Middle frontal gyrus (tissue), 1 donor: ENCODE measurements at regions not wholly inside any gene's neighbourhood (a gene's known extent, or its start where the extent isn't known, plus 50 kb on each side); places are given as distances from the start of the nearest gene placed in this dataset.

Source experiments
- DNase-seq: peaks from one replicate; pipeline ENCODE4 v3.0.0-alpha.2; 2015; ENCODE audit warnings: low spot score; ENCODE audit errors: extremely low spot score

DNA sequence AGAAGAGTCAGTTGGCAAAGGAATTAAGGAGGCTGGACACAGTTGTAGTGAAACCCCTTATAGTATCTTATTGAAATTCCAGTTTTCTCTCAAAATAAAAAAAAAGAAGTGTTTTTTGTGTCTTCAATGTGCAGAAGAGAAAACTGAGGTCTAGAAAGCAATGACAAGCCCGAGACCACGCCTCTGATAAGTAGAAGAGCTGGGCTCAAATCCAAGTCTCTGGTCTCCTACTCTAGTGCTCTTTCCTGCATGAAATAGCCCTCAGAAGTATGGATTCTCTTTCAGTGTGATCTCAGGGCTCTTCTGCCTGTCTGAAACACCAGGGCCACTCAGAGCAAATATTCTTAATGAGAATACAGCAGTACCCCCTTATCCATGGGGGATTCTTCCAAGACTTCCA is 200.9 kb downstream of the KIF18A start:
- DNase-seq, result no peak

DNA sequence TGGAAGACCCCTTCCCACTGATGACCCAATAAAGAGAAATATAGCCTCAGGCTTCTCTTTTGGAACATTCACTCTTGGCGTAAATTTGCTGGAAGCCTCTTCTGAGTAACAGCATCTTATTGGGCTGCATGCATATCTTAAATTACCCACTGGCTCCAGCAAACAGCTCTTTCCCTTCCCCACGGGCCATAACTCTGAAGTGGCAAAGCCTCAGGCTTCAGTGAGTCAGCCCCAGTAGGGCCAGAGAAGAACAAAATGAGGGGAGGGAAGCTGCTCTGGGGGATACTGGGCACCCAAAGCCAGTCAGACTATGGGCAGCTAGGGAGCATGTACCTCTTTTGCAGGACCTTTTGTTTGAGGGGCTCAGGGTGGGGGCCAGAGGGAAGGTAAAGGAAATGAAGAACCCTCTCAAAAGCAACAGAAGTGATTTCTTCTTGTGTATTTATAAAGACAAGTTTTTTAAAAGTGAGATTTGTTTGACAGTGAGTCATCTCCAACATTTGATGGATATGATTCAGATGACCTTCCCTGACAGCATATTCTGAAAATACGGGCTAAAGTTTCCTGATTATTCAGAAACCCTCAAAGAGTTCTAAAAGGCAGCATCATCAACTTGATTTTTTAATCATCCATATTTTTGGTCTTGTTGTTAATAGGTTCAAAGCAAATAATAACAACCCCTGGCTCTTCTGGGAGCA is 203.4 kb downstream of the KIF18A start:
- DNase-seq, result no peak

DNA sequence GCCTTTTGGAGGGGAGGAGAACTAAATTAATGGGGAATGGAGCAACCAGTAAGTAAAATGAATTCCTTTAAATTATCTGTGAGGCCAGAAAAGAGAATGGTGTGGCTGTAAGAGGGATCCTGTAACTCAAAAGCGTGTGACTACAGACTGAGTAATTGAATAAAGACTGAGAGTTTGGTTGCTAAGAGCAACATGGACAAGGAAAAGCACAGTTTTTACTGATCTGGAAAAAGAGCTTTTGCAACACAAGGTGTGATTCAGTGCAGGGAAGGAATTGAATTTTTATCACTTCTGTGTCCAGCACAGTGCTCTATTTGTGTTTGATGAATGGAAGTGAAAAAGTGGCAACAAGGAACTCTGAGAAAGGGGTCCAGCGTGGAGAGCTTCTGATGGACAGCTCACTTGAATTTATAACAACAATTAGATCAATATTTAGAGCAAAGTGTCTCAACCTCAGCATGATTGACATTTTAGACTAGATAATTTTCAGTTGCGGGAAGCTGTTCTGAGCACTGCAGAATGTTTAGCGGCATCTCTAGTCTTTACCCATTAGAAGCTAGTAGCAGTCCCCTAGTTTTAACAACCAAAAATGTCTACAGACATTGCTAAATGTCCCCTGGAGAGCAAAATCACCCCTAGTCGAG is 202.8 kb upstream of the BDNF start:
- DNase-seq, result no peak

DNA sequence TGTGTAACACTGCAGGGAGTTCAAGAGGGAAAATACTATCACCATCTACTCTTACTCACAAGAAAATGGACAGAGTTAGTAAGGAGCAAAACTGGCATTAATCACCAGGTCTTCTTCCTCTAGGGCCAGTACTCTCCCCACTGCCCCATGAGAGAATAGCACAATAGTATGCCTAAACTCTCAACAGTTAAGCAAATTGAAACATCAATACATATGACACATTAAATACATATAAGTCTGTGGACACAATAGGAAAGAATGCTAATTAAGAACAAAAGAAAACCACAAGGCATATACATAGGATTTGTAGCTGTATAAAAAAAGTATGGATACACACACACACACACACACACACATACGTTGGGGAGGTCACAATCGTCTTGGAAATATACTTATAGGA is 197.9 kb upstream of the BDNF start:
- DNase-seq, result no peak

DNA sequence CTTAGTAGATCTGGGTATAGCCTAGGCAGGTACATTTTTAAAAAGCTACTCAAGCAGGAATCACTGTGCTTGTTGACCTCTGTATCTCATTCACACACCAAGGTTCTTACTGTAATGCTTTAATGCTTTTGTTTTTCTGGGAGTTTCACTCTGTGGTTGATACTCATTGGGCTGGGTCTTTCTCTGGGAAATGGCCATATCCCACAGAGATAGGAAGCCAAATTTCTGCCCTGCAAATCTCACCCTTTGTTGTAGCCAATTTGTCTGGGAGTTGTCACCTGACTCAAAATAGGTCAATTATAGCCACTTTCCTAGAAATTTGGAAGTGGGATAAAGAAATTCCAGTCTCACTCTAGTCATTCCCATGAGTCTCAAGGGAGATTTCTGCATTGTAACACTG is 195.8 kb upstream of the BDNF start:
- no peak for DNase-seq

DNA sequence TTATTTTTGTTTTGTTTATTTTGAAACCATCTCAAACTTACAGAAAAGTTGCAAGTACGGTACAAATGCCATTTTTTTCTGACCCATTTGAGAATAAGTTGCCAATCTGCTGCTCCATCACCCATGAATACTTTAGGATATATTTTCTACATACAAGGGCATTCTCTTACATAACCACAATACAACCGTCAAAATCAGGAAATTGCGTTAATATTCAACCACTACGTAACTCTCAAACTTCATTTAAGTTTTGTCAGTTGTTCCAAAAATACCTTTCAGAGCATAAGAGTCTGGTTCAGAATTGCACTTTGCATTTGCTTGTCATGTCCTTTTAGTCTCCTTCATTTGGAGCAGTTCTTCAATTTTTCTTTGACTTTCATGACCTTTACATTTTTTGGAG is 194.3 kb upstream of the BDNF start:
- DNase-seq, result no peak

DNA sequence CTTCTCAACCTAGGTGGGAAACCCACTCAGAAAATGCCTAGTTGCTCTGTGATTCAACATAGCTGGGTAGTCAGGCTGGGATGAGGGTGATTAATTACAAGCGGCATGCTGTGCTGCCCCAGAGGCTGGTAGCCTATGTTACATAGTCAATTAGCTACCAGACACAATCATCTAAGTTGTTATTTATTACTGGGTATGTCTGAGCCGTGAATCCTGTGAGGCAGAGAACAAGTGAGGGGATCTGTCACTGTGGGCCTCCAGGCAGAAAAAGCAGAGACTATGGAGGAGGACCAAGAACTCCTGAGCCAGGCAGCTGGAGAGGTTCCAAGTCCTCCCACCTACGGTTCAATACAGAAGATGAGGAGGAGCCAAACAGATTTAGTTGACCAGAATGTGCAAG is 186.6 kb upstream of the BDNF start:
- DNase-seq, result no peak

DNA sequence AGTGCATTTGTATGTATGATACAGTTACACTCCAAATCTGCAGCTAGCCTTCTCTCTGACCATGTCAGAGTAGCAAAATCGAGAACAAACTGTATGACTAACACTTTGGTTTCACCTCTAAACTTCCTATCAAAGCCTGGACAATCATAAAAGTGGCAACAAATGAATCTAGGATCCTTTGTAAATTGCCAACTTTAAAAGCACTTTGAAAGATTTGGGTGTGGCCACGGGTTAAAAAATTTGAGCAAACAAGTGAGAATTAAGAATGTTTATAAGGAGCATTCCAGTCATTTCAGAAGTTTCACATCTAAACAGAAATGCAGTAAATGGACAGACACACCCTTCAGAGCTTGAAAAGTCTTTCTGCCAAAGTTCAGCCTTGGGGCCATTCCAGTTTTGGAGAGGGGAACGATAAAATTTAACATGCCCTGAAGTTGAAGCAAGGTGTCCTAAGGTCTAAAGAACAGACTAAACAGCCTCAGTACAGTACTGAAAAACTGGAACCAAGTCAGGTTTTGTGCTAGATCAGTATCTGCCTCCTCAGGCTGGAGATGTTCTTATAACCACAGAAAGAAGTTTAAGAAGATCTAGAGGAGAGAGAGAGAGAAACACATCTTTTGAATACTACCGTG is 181.9 kb upstream of the BDNF start:
- no peak for DNase-seq

DNA sequence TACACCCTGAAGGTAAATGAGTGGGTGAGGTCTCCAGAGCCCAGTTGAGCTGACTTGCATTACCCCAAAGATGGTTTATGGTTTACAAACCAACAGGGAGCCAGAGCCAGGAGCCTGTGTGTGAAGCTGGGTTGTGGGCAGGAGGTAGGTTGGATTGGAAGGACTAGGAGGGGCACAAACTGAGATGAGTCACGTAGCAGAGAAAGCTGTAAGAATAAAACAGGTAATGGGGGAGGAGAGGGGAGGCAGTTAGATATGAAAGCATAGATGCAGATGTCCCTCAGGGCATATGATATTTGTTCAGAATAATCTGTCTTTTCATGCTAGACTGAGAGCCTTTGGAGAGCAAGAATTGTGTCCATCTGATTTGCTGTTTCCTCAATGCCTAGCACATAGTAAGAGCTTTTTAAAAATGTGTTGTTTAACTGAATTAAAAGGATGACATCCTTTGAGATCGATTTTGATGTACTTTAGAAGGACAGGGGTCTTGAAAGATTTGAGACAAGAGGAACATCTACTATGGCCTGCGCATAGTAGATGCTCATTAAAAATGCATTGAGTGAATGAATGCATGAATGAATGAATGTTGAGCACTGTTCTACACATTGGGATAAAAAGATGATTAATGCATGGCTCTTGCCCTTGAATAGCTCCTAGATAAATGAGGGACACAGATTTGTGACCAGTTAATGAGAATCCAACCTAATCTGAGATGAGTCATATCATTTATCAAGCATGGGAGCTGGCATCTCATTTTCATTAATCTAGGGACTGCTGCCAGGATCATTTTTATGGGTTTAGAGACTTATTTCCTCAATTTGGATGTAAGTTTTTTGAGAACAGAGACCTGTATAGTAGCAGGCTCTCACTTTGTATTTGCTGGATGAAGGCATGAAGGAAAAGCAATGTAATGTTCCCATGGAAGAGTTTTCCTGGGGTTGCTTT is 175.8 kb upstream of the BDNF start:
- no peak for DNase-seq

DNA sequence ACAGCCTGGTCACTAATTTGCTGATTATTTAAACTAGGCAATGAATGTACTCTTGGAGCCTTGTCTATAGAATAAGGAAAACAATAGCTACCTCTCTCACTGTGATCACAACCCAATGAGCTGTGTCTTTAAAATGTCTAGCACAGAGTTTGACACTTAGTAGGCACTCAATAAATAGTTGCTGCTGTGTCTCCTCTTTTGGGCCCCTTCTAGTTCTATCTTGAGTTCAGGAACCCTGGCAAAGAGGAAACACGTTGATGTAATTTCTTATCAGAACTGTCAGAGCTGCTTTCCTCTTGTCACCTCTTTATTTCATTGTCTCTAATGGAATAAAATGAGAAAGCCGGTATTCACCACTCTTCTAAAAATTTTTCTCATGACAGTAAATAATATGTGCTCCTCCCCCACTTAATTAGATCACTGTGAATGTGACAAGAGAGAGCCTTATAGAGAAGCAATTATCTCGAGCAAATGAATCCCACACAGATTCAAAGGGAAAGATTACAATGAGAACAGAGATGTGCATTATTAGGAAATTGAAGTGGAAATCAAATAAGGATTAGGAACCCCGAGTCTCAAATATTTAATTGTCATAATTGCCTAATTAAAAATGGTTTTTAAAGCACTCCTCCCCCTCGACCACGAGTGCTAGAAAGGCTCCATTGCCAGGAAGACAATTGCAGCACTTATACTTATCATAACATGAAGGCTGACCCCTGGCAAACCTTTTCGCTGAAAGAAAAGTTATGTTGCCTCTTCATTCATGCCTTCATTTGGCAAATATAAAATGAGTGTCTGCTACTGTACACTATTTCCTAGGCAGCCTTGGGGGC is 175.0 kb upstream of the BDNF start:
- no peak for DNase-seq

DNA sequence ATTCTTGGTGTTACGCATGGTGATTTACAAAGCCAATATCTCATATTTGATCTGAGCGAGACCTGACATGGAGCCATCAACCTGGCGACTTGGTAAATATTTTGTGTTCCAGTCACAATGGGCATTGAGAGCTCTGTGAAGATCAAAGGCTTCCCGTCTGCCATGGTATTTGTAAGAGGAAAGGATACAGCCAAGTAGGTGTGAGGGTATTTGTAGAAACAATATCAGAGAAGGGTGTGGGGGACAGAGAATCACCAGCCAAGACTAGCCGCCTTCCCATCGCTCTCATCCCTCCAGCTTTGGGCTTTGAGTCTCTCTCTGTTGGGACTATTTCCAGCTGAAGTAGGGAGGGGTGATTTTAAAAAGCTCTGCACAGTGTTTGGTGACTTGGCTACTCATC is 173.4 kb upstream of the BDNF start:
- DNase-seq, result no peak

DNA sequence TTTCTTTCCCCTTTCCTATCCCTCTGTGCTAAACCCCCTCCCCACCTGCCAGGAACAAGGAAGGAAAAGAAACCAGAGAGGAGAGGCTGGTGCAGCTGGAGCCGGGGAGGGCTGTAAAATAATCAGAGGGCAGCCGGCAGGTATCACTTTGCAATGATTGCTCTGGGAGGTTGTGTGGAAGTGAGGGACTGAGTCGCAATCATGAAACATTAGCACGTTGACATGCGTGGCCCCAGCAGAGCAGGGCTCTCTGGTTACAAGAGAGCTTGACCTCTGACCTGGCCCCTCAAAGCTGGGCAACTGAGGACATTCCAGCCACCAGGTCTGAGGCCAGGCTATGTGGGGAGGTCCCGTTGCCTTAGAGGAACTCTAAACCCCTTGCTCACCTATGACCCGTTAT is 170.8 kb upstream of the BDNF start:
- no peak for DNase-seq

DNA sequence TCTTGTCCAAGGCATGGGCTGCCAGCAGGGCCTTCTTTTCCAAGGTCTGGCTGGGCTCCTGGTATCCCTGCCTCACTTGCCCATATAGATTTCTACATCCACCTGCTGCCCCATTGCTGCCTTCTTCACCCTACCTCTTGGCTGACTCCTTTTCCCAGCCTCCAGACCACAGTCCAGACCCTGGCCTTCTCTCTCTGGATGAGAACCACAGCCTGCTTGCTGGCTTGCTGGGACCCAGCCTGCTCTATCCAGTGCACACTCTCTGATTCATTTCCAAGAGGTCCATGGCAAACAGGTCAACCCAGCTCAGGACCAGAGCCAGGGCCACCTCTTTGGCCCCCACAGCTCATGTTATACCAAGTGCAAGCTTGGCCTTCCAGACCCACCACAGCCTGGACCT is 169.4 kb upstream of the BDNF start:
- DNase-seq, result no peak

DNA sequence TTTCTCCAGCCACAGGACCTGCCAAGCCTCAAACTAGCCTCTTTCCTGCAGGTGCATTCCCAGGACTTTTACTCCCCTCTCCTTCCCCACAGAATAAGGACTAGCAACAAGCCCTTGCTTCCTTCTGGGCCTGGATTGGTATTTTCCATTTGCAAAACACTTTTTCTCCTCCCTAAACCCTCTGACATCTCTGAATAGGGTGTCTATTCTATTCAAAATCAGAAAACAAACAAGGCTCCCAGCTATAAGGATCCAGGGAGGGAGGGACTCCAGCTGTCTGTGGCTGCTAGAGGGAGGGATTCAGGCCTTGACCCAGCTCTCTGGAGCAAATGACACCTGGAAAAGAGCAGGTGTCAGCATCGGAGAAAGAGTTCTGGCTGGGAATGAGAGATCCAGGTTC is 168.5 kb upstream of the BDNF start:
- no peak for DNase-seq

DNA sequence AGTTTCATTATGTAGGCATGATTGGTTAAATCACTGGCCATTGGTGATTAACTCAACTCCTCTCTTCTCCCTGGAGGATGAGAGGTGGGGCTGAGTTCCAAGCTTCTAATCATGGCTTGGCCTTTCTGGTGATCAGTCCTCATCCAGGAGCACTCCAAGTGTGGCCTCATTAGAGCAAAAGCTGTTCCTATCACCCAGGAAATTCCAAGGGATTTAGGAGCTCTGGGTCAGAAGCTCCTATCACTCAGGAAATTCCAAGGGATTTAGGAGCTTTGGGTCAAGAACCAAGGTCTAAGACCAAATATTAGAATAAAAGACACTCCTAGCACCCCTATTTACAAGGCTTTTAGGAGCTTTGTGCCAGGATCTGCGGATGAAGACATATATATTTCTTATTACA is 168.0 kb upstream of the BDNF start:
- DNase-seq, result no peak

DNA sequence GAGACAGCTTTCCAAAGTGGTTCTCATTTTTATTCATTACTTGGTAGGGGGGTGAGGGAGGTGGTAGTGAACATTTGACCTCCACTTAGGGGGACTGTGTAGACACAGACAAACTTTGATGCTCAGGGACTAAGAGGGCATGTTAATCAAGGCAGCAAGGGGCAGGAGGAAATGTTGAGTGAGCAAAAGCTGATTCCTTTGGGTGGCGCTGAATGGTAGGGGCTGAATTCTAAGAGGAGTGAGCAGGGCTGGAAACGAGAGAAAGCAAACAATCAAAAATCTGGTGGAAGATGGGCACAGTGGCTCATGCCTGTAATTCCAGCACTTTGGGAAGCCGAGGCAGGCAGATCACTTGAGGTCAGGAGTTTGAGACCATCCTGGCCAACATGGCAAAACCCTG is 164.8 kb upstream of the BDNF start:
- no peak for DNase-seq

DNA sequence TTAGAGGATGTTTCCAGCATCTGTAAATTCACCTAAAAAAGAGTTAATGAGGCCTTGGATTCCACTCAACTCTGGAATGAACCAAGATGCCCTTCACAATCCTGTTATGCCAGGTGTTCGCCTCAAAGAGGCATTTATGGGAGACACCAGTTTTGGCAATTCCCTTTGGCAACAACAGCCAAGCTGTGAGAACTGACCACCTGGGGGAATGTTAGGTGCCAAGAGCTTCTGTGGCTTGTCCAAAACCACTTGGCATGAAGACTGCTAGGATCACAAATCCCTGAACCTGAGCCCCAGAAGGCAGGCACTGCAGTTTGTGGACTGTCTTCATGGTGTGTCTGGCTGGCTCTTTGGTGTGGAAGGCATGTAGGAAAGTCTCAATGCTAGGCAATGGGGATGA is 164.4 kb upstream of the BDNF start:
- no peak for DNase-seq

DNA sequence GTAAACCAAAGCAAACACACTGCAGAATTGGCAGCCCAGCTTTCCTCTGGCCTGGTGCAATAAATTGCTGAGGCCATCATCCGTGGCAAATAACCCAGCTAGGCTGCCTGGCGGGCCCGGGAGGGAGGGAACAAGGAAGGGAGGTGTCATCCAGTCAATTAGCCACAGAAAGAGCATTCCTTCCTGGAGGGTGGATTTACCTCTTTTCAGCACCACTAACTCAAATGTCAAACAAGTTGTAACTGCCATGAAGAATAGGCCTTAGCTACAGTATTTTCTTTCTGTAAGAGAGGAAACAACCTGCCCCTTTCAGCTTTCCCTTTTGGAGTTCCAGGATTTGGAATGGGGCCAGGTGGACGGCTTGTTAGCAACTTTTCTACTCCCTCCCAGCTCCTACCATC is 163.8 kb upstream of the BDNF start:
- no peak for DNase-seq

DNA sequence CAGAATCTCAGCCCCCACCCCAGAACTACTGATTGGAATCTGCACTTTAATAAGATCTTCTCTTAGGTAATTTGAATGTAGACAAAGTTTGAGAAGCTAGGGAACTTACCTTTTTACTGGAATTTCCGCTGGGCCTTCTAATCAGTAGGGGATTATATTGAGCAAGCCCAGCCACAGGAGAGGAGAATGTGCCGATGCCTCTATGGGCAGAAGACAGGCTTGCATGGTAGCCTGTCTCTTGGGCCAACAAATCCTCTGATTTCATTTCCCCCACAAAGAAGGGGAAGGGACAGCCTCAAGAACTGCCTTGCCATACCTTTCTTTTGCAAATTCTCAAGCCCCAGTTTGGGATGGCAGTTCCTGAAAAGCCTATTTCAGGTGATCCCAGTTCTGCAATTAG is 163.4 kb upstream of the BDNF start:
- DNase-seq, result no peak

DNA sequence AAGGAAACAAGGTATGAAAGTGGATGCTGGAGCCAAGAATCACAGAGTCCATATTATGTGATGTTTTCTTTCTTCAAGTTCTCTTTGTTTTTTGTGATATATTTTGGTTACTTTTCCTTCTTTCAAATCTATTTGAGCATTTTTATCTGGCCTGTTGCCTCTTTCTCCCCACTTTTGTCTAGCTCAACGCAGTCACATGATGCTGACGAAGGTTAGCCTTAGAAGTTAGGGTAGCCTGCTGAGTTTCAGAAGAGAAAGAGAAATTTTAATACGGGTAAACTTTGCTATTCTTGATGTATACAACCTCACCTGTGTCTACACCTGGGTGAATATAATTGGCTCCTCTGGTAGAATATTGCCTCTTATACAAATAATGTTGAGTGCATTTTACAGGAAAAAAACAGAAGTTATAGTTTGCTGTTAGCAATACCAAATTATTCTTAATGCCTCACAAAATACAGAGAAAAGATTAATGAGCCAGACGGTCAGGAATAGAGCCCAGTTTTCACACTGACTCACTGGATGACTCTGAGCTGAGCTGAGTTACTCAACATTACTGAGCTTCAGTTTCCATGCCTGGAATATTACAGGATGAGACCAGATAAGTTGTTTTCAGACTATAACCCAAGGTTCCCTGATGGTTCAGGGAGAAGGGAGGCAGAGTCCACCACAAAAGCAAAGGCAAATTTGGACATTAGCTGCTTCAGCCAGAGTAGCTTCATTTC is 161.6 kb upstream of the BDNF start:
- no peak for DNase-seq
